Ovary (tissue), 7 donors: ENCODE measurements at regions not wholly inside any gene's neighbourhood (a gene's known extent, or its start where the extent isn't known, plus 50 kb on each side); places are given as distances from the start of the nearest gene placed in this dataset.

Source experiments
- DNase-seq, 5 donors: peaks; one replicate each; pipeline ENCODE4 v3.0.0-alpha.2; 2019 to 2020
- H3K27ac ChIP-seq, 2 donors: fragments of 200-600 bp; one replicate each; pipeline versions ENCODE4 v1.5.1 to v1.8.0; 2019 to 2022
- H3K27me3 ChIP-seq: fragments of 200-600 bp; one replicate; pipeline ENCODE4 v1.8.0; 2022
- H3K36me3 ChIP-seq: fragments of 200-600 bp; sonication (generic); one replicate; pipeline ENCODE4 v1.5.1; 2019
- H3K4me1 ChIP-seq: one replicate; pipeline ENCODE4 v1.8.1; 2013; ENCODE audit warnings: mild to moderate bottlenecking, moderate library complexity; ENCODE audit not compliant: insufficient read depth
- H3K4me3 ChIP-seq: fragments of 200-600 bp; sonication (generic); one replicate; pipeline ENCODE4 v1.5.1; 2017
- H3K9me3 ChIP-seq, 2 donors: fragments of 200-600 bp in 1 of 2; sonication (generic) in 1 of 2; one replicate each; pipeline versions ENCODE4 v1.5.1 to v1.8.1; 2013 to 2019; ENCODE audit warnings: mild to moderate bottlenecking in 1 of 2, moderate library complexity in 1 of 2
- CTCF ChIP-seq, 3 donors: fragments of 450-650 bp in 2 of 3; fragments of 200-600 bp in 1 of 3; IDR thresholded peaks; one replicate each; pipeline versions ENCODE4 v1.5.1 to v1.8.0; 2016 to 2022; ENCODE audit warnings: antibody characterized with exemption in 3 of 3, mild to moderate bottlenecking in 1 of 3
- EP300 ChIP-seq: sonication (generic); formaldehyde crosslinking; IDR thresholded peaks from one replicate; pipeline ENCODE4 v1.6.1; 2017; ENCODE audit warnings: antibody characterized with exemption
- POLR2A ChIP-seq: fragments of 450-650 bp; IDR thresholded peaks from one replicate; pipeline ENCODE4 v1.6.1; 2017; ENCODE audit warnings: antibody characterized with exemption, mild to moderate bottlenecking, moderate library complexity
- WGBS, 3 donors: extraction: QIAGEN DNeasy Blood & Tissue Kit in 1 of 3; methylation state at CpG; one replicate each; pipeline versions ENCODE4 v1.1.5 to v1.1.7; 2013 to 2017; 5-methylcytosine and 5-hydroxymethylcytosine counted together
- intact Hi-C, 4 donors: fragments of 100-400 bp; cut with DNase I; formaldehyde crosslinking; loops; one replicate each; pipeline versions ENCODE4 v1.11.0 to v1.15.1; 2022 to 2023
- donor health status: DM: no; HTN: no; CAD: no; lungs with moderate emphysema.
- donor health status: DM: no; HTN: no; CAD: no.
- donor health status: Bipolar disorder and iron deficiency.
- donor health status: DM: no; HTN: no; CAD: no.
- donor health status: DM: yes; HTN: yes; CAD: no.

GRCh38 chr1:101325144-101325543 lies 88.3 kb downstream of the S1PR1 start:
- no peak overlapping the region for H3K4me3 ChIP-seq
- 91 to 94% (median 93%) methylated on average over 1 of the region's 1 CpG for WGBS, 3 donors
- TF ChIP-seq EP300 = no peak
- no peak for TF ChIP-seq CTCF (IDR thresholded peaks at IDR 0.05)
- TF ChIP-seq POLR2A = no peak
- no peaks in the 10 kb centered on the region for H3K27me3 ChIP-seq
- no peaks in the 10 kb centered on the region for H3K4me1 ChIP-seq
- intact Hi-C loops = no loop called here
- DNase-seq = no peak
- no peaks in the 10 kb centered on the region for H3K36me3 ChIP-seq
- H3K9me3 ChIP-seq = no peaks in the 10 kb centered on the region
- H3K27ac ChIP-seq = no peak overlapping the region

DNA sequence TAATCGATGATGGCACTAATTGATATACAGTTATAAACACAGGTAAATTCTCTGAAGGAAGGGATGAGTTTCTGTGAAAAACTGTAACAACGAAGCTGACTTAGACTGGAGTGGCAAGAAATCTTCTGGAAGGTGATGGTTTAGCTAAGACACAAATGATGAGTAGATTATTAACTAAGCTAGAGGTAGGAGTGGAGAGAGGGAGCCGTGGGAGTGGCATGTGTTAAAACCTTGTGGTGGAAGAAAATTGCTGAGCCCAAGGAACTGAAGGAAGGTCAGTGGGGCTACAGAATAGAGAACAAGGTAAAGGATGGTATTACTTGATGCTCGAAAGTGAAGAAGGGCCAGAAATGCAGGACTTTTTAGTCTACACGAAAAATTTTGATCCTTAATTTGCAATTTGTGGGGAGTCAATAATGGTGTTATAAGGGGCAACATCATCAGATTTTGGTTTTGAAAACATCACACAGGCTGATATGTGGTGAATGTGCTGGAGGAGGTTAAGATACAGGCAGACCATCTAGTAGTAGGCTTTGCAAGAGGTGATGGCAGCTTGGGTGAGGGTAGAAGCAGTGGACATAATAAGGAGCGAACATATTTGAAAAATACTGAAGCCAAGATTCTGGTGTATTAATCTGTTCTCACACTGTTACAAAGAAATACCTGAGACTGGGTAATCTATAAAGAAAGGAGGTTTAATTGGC lies 93.8 kb downstream of the S1PR1 start:
- no peaks in the 10 kb centered on the region for H3K9me3 ChIP-seq
- no peaks in the 10 kb centered on the region for H3K36me3 ChIP-seq
- TF ChIP-seq POLR2A (no peak), CTCF (IDR thresholded peaks at IDR 0.05) (no peak), EP300 (no peak)
- DNase-seq = no peak
- H3K4me3 ChIP-seq = no peak overlapping the region
- intact Hi-C loops = no loop called here
- H3K27me3 ChIP-seq = no peaks in the 10 kb centered on the region
- no peaks in the 10 kb centered on the region for H3K4me1 ChIP-seq
- no peak overlapping the region for H3K27ac ChIP-seq
- 77 to 83% (median 77%) methylated on average over 6 of the region's 6 CpGs for WGBS, 3 donors

DNA sequence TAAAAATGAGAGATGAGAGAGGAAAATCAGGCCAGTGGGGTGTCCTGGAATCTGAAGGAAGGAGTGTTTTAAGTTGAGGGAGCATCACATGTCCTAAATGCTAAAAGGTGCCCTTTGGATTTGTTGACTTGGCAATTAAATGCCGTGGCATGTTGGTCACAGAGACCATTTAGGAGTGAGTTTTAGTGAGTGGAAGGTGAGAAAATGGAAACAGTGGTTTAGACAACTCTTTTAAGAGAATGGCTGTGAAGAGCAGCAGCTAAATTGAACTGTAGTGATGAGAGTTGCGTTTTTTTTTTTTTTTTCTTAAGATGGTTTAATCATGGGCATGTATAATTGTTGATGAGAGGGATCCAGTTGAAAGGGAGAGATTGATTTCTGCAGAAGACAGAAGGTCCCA lies 95.0 kb downstream of the S1PR1 start:
- H3K4me1 ChIP-seq = no peaks in the 10 kb centered on the region
- H3K27me3 ChIP-seq = no peaks in the 10 kb centered on the region
- intact Hi-C loops = no loop called here
- WGBS, 3 donors = 86 to 90% (median 87%) methylated on average over 2 of the region's 2 CpGs
- no peak for TF ChIP-seq POLR2A
- no peak for TF ChIP-seq CTCF (IDR thresholded peaks at IDR 0.05)
- no peak for TF ChIP-seq EP300
- H3K27ac ChIP-seq = no peak overlapping the region
- DNase-seq = no peak
- no peaks in the 10 kb centered on the region for H3K9me3 ChIP-seq
- no peaks in the 10 kb centered on the region for H3K36me3 ChIP-seq
- no peak overlapping the region for H3K4me3 ChIP-seq

DNA sequence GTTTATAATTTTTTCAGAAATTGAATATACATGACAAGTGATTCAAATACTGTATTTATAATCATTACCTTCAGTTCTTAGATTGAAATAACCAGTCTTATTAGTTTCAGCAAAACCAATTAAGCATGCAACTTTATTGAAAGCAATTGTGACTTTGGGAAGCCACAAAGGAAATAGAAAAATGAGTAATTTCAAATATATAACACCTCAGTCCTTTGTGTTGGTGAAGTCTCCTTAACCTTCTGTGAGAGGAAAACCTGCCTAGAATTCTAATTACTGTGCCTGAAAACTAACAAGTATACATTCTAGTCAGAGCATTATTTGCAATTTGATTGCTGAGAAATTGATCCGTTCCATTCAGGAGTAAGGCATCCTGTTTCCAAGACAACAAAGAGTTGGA lies 95.8 kb downstream of the S1PR1 start:
- Histone ChIP-seq H3K27ac (no peak overlapping the region), H3K36me3 (no peaks in the 10 kb centered on the region), H3K27me3 (no peaks in the 10 kb centered on the region), H3K9me3 (no peaks in the 10 kb centered on the region), H3K4me1 (no peaks in the 10 kb centered on the region), H3K4me3 (no peak overlapping the region)
- intact Hi-C loops = no loop called here
- no peak for TF ChIP-seq CTCF (IDR thresholded peaks at IDR 0.05)
- TF ChIP-seq EP300 = no peak
- TF ChIP-seq POLR2A = no peak
- no peak for DNase-seq
- WGBS, 3 donors = 82 to 93% (median 84%) methylated on average over 1 of the region's 1 CpG
